ENCODE measurements at regions not wholly inside any gene's neighbourhood (a gene's known extent, or its start where the extent isn't known, plus 50 kb on each side); places are given as distances from the start of the nearest gene placed in this dataset.

GRCh38 chr1:2887941-2888855 is 86.7 kb upstream of the TTC34 start:
- Histone ChIP-seq H4K20me1 (ENCODE audit: low read length) (no peaks in the 10 kb centered on the region), H3K27me3 (ENCODE audit: low read length) (peaks cover 92% of the 10 kb centered on the region), H3K9me3 (ENCODE audit: low read length) (no peaks in the 10 kb centered on the region), H3K4me2 (ENCODE audit: low read length) (no peak overlapping the region), H2AFZ (ENCODE audit: low read length) (no peak overlapping the region), H3K9me2 (replicated peaks; ENCODE audit: low read length) (no peaks in the 10 kb centered on the region), H3K79me2 (ENCODE audit: low read length) (no peaks in the 10 kb centered on the region), H3F3A (ENCODE audit: low read length, unreplicated experiment) (no peaks in the 10 kb centered on the region), H3K36me3 (ENCODE audit: low read depth, low read length) (no peaks in the 10 kb centered on the region), H3K27ac (ENCODE audit: low read length) (no peak overlapping the region), H3K9ac (ENCODE audit: low read length) (no peak overlapping the region), H3K4me3 (ENCODE audit: low read length) (no peak overlapping the region), H3K4me1 (ENCODE audit: insufficient read depth, low read length) (no peaks in the 10 kb centered on the region)
- ChIA-PET POLR2A (ENCODE audit: unreplicated experiment) (no interaction called here), CTCF (no interaction called here)
- ATAC-seq (no peak), DNase-seq (no peak)
- TF ChIP-seq EZH2phosphoT487 (IDR thresholded peaks at IDR 0.05; ENCODE audit: borderline replicate concordance, low read length) (no peak), EZH2 (IDR thresholded peaks at IDR 0.05; ENCODE audit: low read length, unreplicated experiment) (no peak)
- TF ChIP-seq, protein P1, sequence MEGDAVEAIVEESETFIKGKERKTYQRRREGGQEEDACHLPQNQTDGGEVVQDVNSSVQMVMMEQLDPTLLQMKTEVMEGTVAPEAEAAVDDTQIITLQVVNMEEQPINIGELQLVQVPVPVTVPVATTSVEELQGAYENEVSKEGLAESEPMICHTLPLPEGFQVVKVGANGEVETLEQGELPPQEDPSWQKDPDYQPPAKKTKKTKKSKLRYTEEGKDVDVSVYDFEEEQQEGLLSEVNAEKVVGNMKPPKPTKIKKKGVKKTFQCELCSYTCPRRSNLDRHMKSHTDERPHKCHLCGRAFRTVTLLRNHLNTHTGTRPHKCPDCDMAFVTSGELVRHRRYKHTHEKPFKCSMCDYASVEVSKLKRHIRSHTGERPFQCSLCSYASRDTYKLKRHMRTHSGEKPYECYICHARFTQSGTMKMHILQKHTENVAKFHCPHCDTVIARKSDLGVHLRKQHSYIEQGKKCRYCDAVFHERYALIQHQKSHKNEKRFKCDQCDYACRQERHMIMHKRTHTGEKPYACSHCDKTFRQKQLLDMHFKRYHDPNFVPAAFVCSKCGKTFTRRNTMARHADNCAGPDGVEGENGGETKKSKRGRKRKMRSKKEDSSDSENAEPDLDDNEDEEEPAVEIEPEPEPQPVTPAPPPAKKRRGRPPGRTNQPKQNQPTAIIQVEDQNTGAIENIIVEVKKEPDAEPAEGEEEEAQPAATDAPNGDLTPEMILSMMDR (conservative IDR thresholded peaks at IDR 0.05; ENCODE audit: low read depth, low read length): no peak
- BruUV-seq (replicated peaks): no TSS peak
- intact Hi-C loops (cut with micrococcal nuclease): no loop called here

GRCh38 chr1:2890221-2890850 is 88.8 kb upstream of the TTC34 start:
- Histone ChIP-seq H3K79me2 (ENCODE audit: low read length) (no peaks in the 10 kb centered on the region), H3K36me3 (ENCODE audit: low read depth, low read length) (no peaks in the 10 kb centered on the region), H3K9me2 (replicated peaks; ENCODE audit: low read length) (no peaks in the 10 kb centered on the region), H2AFZ (ENCODE audit: low read length) (no peak overlapping the region), H3K9ac (ENCODE audit: low read length) (no peak overlapping the region), H3K4me2 (ENCODE audit: low read length) (no peak overlapping the region), H4K20me1 (ENCODE audit: low read length) (no peaks in the 10 kb centered on the region), H3F3A (ENCODE audit: low read length, unreplicated experiment) (no peaks in the 10 kb centered on the region), H3K27me3 (ENCODE audit: low read length) (peaks cover 88% of the 10 kb centered on the region), H3K9me3 (ENCODE audit: low read length) (no peaks in the 10 kb centered on the region), H3K4me3 (ENCODE audit: low read length) (no peak overlapping the region), H3K27ac (ENCODE audit: low read length) (no peak overlapping the region), H3K4me1 (ENCODE audit: insufficient read depth, low read length) (no peaks in the 10 kb centered on the region)
- ATAC-seq (no peak), DNase-seq (no peak)
- ChIA-PET POLR2A (ENCODE audit: unreplicated experiment) (no interaction called here), CTCF (no interaction called here)
- intact Hi-C loops (cut with micrococcal nuclease): no loop called here
- TF ChIP-seq, protein P1 (conservative IDR thresholded peaks at IDR 0.05; ENCODE audit: low read depth, low read length): no peak
- TF ChIP-seq EZH2 (IDR thresholded peaks at IDR 0.05; ENCODE audit: low read length, unreplicated experiment): no peak
- no peak for TF ChIP-seq EZH2phosphoT487 (IDR thresholded peaks at IDR 0.05; ENCODE audit: borderline replicate concordance, low read length)
- no TSS peak for BruUV-seq (replicated peaks)

Measured in PC-3 (cell line).